Stomach smooth muscle (tissue), 2 donors: ENCODE measurements at regions not wholly inside any gene's neighbourhood (a gene's known extent, or its start where the extent isn't known, plus 50 kb on each side); places are given as distances from the start of the nearest gene placed in this dataset.
"Not testable (repeated sequence)": the region's sequence is repeated elsewhere in the genome, so short reads cannot be mapped to it uniquely, and the experiment has no call there.

Source experiments
- H3K27ac ChIP-seq: one replicate; pipeline ENCODE4 v1.7.0; 2013; ENCODE audit warnings: mild to moderate bottlenecking, low read length, inconsistent platforms
- H3K27me3 ChIP-seq, 2 donors: one replicate each; pipeline ENCODE4 v1.7.0; 2013; ENCODE audit warnings: low read length in 2 of 2; ENCODE audit not compliant: insufficient read depth in 2 of 2, control insufficient read depth in 1 of 2
- H3K36me3 ChIP-seq, 2 donors: one replicate each; pipeline ENCODE4 v1.7.0; 2013; ENCODE audit warnings: low read length in 2 of 2; ENCODE audit not compliant: control insufficient read depth in 2 of 2, insufficient read depth in 2 of 2
- H3K4me1 ChIP-seq: one replicate; pipeline ENCODE4 v1.7.0; 2013; ENCODE audit warnings: low read length; ENCODE audit not compliant: control insufficient read depth, insufficient read depth
- H3K4me3 ChIP-seq, 2 donors: one replicate each; pipeline ENCODE4 v1.7.0; 2013; ENCODE audit warnings: low read length in 2 of 2
- H3K9ac ChIP-seq, 2 donors: one replicate each; pipeline ENCODE4 v1.7.0; 2013; ENCODE audit warnings: low read length in 2 of 2, mild to moderate bottlenecking in 1 of 2
- H3K9me3 ChIP-seq, 2 donors: one replicate each; pipeline ENCODE4 v1.7.0; 2013; ENCODE audit warnings: low read length in 2 of 2; ENCODE audit not compliant: control insufficient read depth in 2 of 2
- donor health status: healthy.
- donor health status: Pancreatic carcinoma.

DNA sequence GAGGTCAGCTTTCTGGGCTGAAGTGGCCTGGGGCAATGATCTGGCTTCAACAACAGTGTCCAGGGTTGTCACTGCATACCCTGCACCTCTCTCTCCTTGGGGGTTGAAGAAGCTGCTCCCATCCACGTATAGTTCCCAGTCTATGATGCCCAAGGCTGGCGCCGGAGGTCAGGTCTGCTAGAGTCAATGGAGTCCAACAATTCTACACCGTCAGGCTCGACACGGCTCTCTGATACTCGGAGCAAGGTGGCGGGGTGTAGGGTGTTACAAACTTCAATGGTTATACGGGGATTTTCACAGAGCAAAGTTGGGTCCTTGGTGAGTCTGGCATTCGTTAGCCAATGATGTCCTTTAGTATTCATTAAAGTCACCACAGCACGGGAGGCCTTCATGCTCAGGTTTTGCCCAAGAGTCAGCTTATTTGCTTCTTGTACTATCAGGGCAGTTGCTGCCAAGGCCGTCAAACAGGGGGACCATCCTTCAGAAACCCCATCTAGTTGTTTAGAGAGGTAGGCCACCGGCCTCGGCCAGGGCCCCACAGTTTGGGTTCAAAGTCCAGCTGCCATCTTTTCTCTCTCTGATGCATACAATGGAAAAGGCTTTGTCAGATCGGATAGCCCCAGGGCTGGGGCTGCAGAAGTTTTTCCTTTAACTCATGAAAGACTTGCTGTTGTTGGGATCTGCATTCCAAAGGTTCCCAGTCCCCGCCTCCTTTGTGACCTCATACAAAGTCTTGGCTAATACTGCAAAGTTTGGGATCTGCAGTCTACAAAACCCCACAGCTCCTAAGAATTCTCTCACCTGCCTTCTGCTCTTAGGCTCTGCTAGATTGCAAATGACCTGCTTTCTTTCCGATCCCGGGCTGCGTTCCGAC is 128.1 kb downstream of the ADRA2C start:
- H3K9ac ChIP-seq, H3K4me1 ChIP-seq, H3K4me3 ChIP-seq, H3K36me3 ChIP-seq, H3K27ac ChIP-seq, H3K9me3 ChIP-seq, H3K27me3 ChIP-seq: not testable (repeated sequence)

DNA sequence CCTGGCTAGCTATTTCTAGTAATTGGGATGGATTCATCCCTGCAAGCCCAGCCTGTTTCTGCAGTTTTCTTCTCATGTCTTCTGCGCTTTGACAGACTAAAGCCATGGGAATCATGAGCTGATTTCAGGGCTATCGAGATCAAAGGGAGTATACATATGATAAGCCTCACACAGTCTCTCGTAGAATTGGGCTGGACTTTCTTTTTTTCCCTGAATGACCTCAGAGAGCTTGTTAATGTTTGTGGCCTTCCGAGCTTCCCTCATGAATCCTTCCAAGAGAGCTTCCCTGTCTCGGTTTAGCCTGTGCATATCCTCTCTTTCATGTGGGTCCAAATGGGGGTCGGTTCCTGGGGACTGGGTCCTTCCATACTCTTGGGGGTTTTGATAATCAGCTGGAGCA is 130.3 kb downstream of the ADRA2C start:
- no peaks in the 10 kb centered on the region for H3K4me1 ChIP-seq
- no peak overlapping the region for H3K9ac ChIP-seq
- H3K27me3 ChIP-seq, result peaks cover 0 to 3% of the 10 kb centered on the region in 2 donors

DNA sequence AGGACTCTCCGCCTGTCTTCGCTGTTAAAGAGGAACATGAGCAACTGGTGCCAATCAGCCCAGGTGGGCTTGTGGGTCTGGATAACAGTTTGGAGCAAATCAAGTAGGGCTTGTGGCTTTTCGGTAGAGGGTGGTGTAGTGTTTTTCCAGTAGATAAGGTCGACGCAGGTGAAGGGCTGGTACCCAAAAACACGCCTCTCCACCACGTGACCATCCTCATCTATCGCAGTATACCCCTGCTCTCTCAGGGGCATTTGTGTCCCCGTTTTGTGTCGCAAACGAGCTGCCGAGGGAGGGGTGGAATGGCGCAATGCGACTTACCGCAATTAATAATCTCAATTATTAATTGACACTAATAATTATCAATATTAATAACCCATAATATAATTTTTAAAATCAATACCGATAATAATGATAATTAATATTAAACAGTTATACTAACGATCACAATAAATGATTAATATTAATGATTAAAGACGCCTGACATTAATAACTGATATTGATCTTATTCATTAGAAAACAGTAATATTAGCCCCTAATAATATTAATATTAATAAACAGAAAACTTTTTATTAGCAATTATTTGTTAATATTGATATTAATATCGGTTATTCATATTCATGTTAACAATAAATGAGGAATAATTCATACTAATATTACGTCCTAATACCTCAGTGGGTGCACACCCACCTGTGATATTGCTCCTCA is 130.8 kb downstream of the ADRA2C start:
- not testable (repeated sequence) for H3K9me3 ChIP-seq, H3K9ac ChIP-seq, H3K27ac ChIP-seq, H3K4me1 ChIP-seq, H3K4me3 ChIP-seq, H3K27me3 ChIP-seq, H3K36me3 ChIP-seq

More for the DNA sequence above, 130.3 kb downstream of the ADRA2C start:
- no peak overlapping the region for H3K4me3 ChIP-seq
- H3K9me3 ChIP-seq, result no peaks in the 10 kb centered on the region
- no peak overlapping the region for H3K27ac ChIP-seq
- H3K36me3 ChIP-seq, result no peaks in the 10 kb centered on the region

DNA sequence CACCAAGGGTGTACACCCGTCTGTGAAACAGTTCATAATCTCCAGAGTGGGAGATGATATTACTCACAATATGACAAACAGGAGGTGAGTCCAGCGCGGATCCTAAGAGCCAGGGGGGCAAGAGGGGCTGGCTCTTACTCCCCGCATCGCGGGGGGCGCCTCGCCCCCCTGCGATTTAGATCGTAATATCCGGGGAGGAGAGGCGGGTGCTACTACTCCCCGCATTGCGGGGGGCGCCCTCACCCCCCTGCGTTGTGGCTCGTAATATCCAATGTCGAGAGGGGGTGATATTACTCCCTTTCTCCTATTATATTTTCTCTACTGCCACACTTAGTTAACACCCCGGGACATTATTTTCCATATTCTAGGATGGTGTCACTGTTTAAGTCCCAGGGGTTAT is 131.9 kb downstream of the ADRA2C start:
- H3K4me1 ChIP-seq, result no peaks in the 10 kb centered on the region

DNA sequence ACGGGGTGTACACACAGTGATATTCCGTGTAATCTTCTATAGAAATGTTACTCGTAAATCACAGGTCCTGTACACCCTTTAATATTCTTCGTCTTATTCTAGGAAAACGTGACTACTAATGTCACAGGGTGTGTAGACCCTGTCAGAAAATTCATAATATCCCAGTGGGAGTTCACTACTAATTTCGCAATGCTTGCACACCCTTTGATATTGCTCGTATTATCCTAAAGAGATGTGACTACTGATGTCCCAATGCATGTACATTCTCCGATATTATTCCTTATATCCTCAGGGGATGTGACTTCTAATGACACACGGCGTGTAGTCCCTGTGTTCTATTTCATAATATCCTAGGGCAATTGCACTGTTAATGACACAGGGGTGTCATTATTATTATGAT is 132.7 kb downstream of the ADRA2C start:
- H3K9ac ChIP-seq, H3K36me3 ChIP-seq, H3K4me3 ChIP-seq, H3K4me1 ChIP-seq, H3K27ac ChIP-seq, H3K27me3 ChIP-seq, H3K9me3 ChIP-seq: not testable (repeated sequence)

More for the DNA sequence above, 131.9 kb downstream of the ADRA2C start:
- Histone ChIP-seq H3K4me3 (no peak overlapping the region), H3K27me3 (no peaks in the 10 kb centered on the region), H3K36me3 (no peaks in the 10 kb centered on the region), H3K27ac (no peak overlapping the region), H3K9me3 (no peaks in the 10 kb centered on the region), H3K9ac (no peak overlapping the region)

DNA sequence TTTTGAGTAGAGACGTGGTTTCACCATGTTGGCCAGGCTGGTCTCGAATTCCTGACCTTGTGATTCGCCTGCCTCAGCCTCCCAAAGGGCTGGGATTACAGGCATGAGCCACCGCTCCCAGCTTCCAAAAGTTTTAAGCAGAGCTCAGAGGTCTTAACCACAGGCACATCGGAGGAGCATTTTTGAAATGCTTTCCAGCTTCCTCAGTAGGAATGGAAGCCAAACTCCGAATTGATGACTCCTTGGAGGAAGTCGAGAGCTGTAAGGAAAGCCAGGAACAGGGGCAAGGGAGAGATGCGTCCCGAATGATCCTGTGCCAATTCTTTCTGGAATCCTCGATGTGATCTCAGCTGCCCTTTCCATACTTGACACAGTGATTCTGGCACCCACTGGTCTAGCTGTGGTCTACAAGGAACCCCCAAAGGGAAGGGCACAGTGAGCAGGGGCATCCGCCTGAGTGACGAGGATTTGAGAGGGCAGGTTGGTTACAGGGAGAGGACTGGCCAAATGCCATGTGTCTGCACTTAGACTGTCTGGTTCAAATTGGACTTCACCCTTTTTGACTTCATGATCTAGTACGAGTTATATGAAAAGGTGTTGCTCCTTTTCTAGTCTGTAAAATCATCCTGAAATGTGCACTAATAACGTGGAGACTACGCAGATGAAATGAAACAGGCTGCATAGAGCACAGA is 138.2 kb downstream of the ADRA2C start:
- not testable (repeated sequence) for H3K27me3 ChIP-seq, H3K36me3 ChIP-seq, H3K9me3 ChIP-seq, H3K9ac ChIP-seq, H3K27ac ChIP-seq, H3K4me3 ChIP-seq, H3K4me1 ChIP-seq

DNA sequence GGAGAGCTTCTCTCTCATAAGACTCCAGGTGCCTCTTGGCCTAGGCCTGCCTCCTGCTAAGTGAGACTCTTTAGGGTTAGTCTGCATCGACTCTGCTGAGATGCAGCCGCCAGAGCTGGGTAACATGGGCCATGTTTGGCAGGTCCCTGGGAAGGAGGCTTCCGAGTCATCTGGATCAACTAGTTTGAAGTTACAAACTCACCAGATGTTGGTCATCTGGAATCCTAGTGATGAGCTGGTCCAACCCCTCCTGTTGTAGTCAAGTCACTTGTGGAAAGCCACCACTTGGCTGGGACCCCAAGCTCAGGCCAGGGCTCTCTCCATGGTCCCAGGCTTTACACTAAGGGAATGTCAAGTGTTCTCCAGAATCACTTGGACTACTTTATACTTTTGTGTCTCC is 143.4 kb downstream of the ADRA2C start:
- not testable (repeated sequence) for H3K27me3 ChIP-seq, H3K9ac ChIP-seq, H3K27ac ChIP-seq, H3K9me3 ChIP-seq, H3K36me3 ChIP-seq, H3K4me1 ChIP-seq, H3K4me3 ChIP-seq

DNA sequence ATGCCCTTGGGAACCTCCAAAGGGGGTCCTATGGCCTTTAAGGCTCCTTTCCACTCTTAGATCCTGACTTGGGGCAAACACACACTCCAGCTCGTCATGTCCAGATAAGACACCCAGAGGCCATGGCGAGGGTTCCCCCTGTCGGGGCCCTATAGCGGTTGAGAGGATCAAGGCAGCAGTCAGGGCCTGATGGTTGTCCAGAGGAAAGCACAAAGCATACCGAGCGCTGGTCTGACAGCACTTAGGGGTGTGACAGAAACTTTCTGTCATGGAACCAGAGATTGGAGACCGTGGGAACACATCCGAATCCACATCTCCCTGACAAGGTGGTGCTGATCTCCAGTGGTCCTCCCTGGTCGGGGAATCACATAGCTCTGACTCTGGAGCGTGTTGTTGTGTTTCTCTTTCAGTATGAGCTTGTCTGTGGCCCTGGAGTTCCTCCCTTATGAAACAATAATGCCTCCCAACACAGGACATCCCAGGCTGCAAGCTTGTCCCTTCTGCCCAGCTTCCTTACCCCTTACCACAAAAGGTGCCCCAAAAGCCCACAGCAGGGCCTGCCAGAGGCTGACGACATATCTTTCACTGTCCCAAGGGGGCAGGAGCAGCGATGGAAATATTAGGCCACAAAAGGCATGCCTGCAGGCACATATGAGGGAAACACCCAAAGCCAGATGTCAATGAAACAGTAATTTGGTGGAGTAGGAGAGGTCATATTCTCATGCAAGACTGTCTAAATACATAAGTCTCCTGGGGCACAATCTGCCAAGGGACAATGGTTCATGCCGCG is 144.2 kb downstream of the ADRA2C start:
- H3K4me3 ChIP-seq, H3K27me3 ChIP-seq, H3K27ac ChIP-seq, H3K9me3 ChIP-seq, H3K4me1 ChIP-seq, H3K9ac ChIP-seq, H3K36me3 ChIP-seq: not testable (repeated sequence)

DNA sequence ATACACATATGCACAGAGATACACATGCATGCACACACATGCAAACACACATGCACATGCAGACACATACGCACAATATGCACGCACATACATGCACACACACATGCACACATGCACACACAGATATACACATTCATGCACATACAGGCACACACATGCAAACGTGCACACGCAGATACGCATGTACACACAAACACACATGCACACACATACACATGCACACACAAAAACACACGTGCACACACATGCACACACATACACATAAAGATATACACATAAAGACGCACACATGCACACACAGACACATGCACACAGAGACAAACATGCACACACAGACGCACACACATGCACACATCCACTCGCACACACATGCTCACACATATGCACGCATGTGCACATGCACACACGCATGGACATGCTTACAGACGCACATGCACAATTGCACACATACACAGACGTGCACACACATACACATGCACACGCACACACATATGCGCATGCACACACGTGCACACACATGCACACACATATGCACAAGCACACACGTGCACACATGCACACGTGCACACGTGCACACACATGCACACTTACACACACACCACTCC is 145.2 kb downstream of the ADRA2C start:
- Histone ChIP-seq H3K4me1 (no peaks in the 10 kb centered on the region), H3K36me3 (no peaks in the 10 kb centered on the region), H3K27me3 (peaks cover 2 to 4% of the 10 kb centered on the region in 2 donors), H3K9ac (no peak overlapping the region), H3K9me3 (no peaks in the 10 kb centered on the region), H3K27ac (no peak overlapping the region), H3K4me3 (no peak overlapping the region)

DNA sequence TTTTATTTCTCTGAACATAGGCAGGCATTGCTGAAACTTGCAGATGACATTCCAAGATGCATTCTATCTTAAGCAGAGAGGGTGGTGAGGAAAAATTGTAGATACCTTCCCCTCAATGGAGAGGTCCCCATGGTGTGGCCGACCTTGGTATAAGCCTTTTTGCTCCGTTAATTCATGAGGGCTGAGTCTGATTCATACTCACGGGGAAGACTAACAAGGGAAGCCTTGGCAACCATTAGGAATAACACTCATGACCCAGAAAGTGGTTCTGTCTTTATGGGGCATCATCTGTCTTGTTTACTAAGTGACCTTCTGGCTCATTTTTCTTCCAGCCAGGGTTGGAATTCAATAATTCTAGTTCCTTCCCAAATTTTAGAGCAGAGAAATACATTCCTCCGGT is 148.3 kb downstream of the ADRA2C start:
- H3K36me3 ChIP-seq, H3K4me3 ChIP-seq, H3K27me3 ChIP-seq, H3K27ac ChIP-seq, H3K4me1 ChIP-seq, H3K9ac ChIP-seq, H3K9me3 ChIP-seq: not testable (repeated sequence)
